OCI-LY1 (cell line): ENCODE measurements at regions not wholly inside any gene's neighbourhood (a gene's known extent, or its start where the extent isn't known, plus 50 kb on each side); places are given as distances from the start of the nearest gene placed in this dataset.
"Not testable (repeated sequence)": the region's sequence is repeated elsewhere in the genome, so short reads cannot be mapped to it uniquely, and the experiment has no call there.

Experiments
- H2AFZ ChIP-seq: fragments of 200-600 bp; sonication (generic), shearing (Covaris generic); 2 replicates; pipeline ENCODE4 v1.6.0; 2014; ENCODE audit warnings: antibody characterized with exemption, mild to moderate bottlenecking, low read length
- H3F3A ChIP-seq: fragments of 200-600 bp; sonication (generic), shearing (Covaris generic); 2 replicates; pipeline ENCODE4 v1.6.0; 2014; ENCODE audit warnings: mild to moderate bottlenecking, antibody characterized with exemption, low read length, moderate library complexity; ENCODE audit not compliant: insufficient read depth
- H3K27ac ChIP-seq: fragments of 200-600 bp; sonication (generic); 2 replicates; pipeline ENCODE4 v1.5.1; 2014; ENCODE audit warnings: low read length, mixed run types, mild to moderate bottlenecking, low read depth; ENCODE audit not compliant: poor library complexity, severe bottlenecking
- H3K27me3 ChIP-seq: fragments of 200-600 bp; sonication (generic); 2 replicates; pipeline ENCODE4 v1.6.0; 2014; ENCODE audit warnings: antibody characterized with exemption, mild to moderate bottlenecking, low read length, moderate library complexity; ENCODE audit not compliant: insufficient read depth
- H3K36me3 ChIP-seq: fragments of 200-600 bp; sonication (generic); 2 replicates; pipeline ENCODE4 v1.6.1; 2014; ENCODE audit warnings: mild to moderate bottlenecking, antibody characterized with exemption, low read length, moderate library complexity, mixed read lengths; ENCODE audit not compliant: insufficient read depth
- H3K4me1 ChIP-seq: fragments of 200-600 bp; sonication (generic); 2 replicates; pipeline ENCODE4 v1.5.1; 2014; ENCODE audit warnings: mild to moderate bottlenecking, low read length, moderate library complexity; ENCODE audit not compliant: insufficient read depth, severe bottlenecking
- H3K4me2 ChIP-seq: fragments of 200-600 bp; sonication (generic), shearing (Covaris generic); 2 replicates; pipeline ENCODE4 v1.6.1; 2014; ENCODE audit warnings: low read length
- H3K4me3 ChIP-seq: fragments of 200-600 bp; sonication (generic); 2 replicates; pipeline ENCODE4 v1.5.1; 2014; ENCODE audit warnings: low read length, low read depth, mild to moderate bottlenecking, mixed read lengths; ENCODE audit not compliant: poor library complexity, severe bottlenecking
- H3K79me2 ChIP-seq: fragments of 200-600 bp; shearing (Covaris generic); 2 replicates; pipeline ENCODE4 v1.6.1; 2016; ENCODE audit warnings: mixed run types, low read length, mixed read lengths; ENCODE audit not compliant: insufficient read depth
- H3K9ac ChIP-seq: fragments of 200-600 bp; sonication (generic), shearing (Covaris generic); 2 replicates; pipeline ENCODE4 v1.6.1; 2014; ENCODE audit warnings: mild to moderate bottlenecking, low read length, mixed read lengths
- H3K9me2 ChIP-seq: fragments of 200-600 bp; sonication (generic), shearing (Covaris generic); 2 replicates; pipeline ENCODE4 v1.6.1; 2014; ENCODE audit warnings: low read depth, mild to moderate bottlenecking, low read length, mixed read lengths
- H3K9me3 ChIP-seq: fragments of 200-600 bp; shearing (Covaris generic); 2 replicates; pipeline ENCODE4 v1.6.1; 2014; ENCODE audit warnings: low read length, mixed read lengths
- H4K20me1 ChIP-seq: fragments of 200-600 bp; sonication (generic), shearing (Covaris generic); 2 replicates; pipeline ENCODE4 v1.6.0; 2016; ENCODE audit warnings: mild to moderate bottlenecking, low read length; ENCODE audit not compliant: insufficient read depth
- EZH2 ChIP-seq: fragments of 200-600 bp; sonication (generic), shearing (Covaris generic); IDR thresholded peaks from 2 replicates; pipeline ENCODE4 v1.8.0; 2017; ENCODE audit warnings: borderline replicate concordance, mixed run types, mild to moderate bottlenecking, antibody characterized with exemption, low read length, moderate library complexity, mixed read lengths
- TF ChIP-seq, protein P1 (sequence below): fragments of 200-600 bp; sonication (generic), shearing (Covaris generic); IDR thresholded peaks from 2 replicates; pipeline ENCODE4 v1.5.1; 2017; ENCODE audit warnings: mild to moderate bottlenecking, antibody characterized with exemption, low read length, moderate library complexity, mixed read lengths

DNA sequence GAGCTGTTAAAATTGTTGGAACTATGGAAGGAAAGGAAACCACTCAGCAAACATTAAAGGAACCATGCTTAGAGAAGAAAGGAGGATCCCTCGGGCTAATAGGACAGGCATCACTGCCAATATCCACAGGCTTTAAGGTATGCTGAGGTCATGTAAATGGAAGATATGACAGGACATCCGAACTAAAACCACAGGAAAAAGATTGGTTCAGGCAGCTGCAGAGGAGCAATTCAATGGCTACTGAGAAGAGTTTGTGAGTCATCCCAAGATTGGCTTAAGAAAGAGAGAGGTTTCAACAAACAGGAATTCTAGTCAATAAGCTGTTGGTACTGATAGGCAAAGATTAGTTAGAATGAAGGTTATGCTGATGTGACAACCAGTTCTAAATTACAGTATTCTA, 106.4 kb upstream of the FAM241A start:
- TF ChIP-seq EZH2: no peak
- TF ChIP-seq, protein P1, sequence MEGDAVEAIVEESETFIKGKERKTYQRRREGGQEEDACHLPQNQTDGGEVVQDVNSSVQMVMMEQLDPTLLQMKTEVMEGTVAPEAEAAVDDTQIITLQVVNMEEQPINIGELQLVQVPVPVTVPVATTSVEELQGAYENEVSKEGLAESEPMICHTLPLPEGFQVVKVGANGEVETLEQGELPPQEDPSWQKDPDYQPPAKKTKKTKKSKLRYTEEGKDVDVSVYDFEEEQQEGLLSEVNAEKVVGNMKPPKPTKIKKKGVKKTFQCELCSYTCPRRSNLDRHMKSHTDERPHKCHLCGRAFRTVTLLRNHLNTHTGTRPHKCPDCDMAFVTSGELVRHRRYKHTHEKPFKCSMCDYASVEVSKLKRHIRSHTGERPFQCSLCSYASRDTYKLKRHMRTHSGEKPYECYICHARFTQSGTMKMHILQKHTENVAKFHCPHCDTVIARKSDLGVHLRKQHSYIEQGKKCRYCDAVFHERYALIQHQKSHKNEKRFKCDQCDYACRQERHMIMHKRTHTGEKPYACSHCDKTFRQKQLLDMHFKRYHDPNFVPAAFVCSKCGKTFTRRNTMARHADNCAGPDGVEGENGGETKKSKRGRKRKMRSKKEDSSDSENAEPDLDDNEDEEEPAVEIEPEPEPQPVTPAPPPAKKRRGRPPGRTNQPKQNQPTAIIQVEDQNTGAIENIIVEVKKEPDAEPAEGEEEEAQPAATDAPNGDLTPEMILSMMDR: no peak
- no peaks in the 10 kb centered on the region for H3F3A ChIP-seq

DNA sequence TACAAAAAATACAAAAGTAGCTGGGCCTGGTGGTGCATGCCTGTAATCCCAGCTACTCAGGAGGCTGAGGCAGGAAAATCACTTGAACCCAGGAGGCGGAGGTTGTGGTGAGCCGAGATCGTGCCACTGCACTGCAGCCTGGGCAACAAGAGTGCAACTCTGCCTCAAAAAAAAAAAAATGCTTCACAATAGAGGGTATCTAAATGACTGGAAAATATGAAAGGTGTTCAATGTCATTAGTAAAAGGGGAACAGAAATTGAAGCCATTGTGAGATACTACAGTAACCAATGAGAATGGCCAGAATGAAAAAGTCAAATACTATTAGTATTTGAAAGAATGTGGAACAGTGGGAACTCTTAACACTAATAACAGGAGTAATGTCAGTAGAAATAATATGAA, 96.1 kb upstream of the FAM241A start:
- H3K27me3 ChIP-seq, H3K9me3 ChIP-seq, H2AFZ ChIP-seq, H3K27ac ChIP-seq, H3K36me3 ChIP-seq, H3K4me3 ChIP-seq, H3K4me2 ChIP-seq, H4K20me1 ChIP-seq, H3K79me2 ChIP-seq, H3F3A ChIP-seq, H3K9ac ChIP-seq, H3K9me2 ChIP-seq, H3K4me1 ChIP-seq: not testable (repeated sequence)

More for the DNA sequence above, 106.4 kb upstream of the FAM241A start:
- Histone ChIP-seq H3K4me2 (no peak overlapping the region), H3K9ac (no peak overlapping the region), H3K79me2 (no peaks in the 10 kb centered on the region), H3K9me3 (no peaks in the 10 kb centered on the region), H3K27ac (no peak overlapping the region), H4K20me1 (no peaks in the 10 kb centered on the region), H3K9me2 (no peaks in the 10 kb centered on the region), H3K4me3 (no peak overlapping the region), H3K4me1 (no peaks in the 10 kb centered on the region), H2AFZ (no peak overlapping the region), H3K36me3 (no peaks in the 10 kb centered on the region), H3K27me3 (no peaks in the 10 kb centered on the region; the same call in 1 of the 2 replicates)

DNA sequence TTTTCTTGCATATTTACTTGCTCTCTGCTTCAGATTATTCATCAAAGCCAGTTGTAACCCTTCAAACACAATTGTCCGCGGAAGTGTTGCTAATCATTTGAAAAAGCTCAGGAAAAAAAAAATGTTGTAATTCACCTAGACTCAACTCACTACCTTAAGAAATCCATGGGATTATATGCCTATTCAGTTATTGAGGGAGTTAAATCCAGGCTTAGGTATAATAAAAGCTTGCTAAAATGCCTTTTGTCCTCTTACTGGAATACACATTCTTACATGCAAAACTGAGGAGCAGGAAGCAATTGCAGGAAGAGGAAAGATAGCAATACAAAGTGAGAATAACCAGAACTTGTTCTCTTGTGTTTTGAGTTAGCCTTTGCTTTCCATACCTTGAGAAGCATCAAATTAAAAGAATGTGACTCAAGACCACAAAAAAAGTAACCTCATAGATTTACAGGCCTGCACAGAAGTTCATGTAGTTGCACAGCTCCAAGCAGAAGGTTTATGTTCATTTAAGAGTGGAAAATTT, 91.4 kb upstream of the FAM241A start:
- no peak overlapping the region for H3K4me2 ChIP-seq
- H2AFZ ChIP-seq: no peak overlapping the region
- H3K9me2 ChIP-seq: no peaks in the 10 kb centered on the region; the same call in 1 of the 2 replicates
- no peak overlapping the region for H3K27ac ChIP-seq
- no peaks in the 10 kb centered on the region for H3K79me2 ChIP-seq
- no peak overlapping the region for H3K9ac ChIP-seq
- TF ChIP-seq, protein P1: no peak
- no peak overlapping the region for H3K4me3 ChIP-seq
- H4K20me1 ChIP-seq: no peaks in the 10 kb centered on the region
- H3K4me1 ChIP-seq: no peaks in the 10 kb centered on the region
- H3K27me3 ChIP-seq: no peaks in the 10 kb centered on the region
- H3K36me3 ChIP-seq: no peaks in the 10 kb centered on the region
- H3K9me3 ChIP-seq: no peaks in the 10 kb centered on the region
- H3F3A ChIP-seq: no peaks in the 10 kb centered on the region

DNA sequence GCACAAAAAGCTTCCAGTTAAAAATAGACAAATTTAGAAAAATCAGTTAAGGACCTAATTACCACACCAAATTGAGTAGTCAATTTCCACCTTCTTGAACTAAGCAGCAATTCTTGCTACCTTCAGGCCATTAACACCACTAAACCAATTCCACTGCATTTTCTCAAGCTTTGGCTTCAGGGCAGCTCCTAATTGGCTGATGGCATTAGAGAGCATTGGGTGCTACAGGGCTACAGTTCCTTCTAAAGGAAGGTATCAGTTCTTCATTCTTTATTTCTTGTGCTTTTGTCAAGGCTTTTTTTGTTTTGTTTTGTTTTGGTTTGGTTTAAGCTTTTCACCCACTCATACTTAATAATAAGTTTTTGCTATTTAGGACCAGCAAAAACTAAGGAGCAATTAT, 90.2 kb upstream of the FAM241A start:
- H4K20me1 ChIP-seq: no peaks in the 10 kb centered on the region
- no peaks in the 10 kb centered on the region for H3K9me3 ChIP-seq
- H3K9ac ChIP-seq: no peak overlapping the region
- TF ChIP-seq, protein P1: no peak
- H3K4me2 ChIP-seq: no peak overlapping the region
- no peak overlapping the region for H2AFZ ChIP-seq
- H3K79me2 ChIP-seq: no peaks in the 10 kb centered on the region
- no peaks in the 10 kb centered on the region for H3K27me3 ChIP-seq
- no peaks in the 10 kb centered on the region for H3K36me3 ChIP-seq
- H3K27ac ChIP-seq: no peak overlapping the region
- H3K4me3 ChIP-seq: no peak overlapping the region
- no peaks in the 10 kb centered on the region for H3K4me1 ChIP-seq
- no peaks in the 10 kb centered on the region; the same call in 1 of the 2 replicates for H3K9me2 ChIP-seq
- no peaks in the 10 kb centered on the region for H3F3A ChIP-seq
